A204.1 (cell line): ENCODE measurements at regions not wholly inside any gene's neighbourhood (a gene's known extent, or its start where the extent isn't known, plus 50 kb on each side); places are given as distances from the start of the nearest gene placed in this dataset.
"Not testable (repeated sequence)": the region's sequence is repeated elsewhere in the genome, so short reads cannot be mapped to it uniquely, and the experiment has no call there.

Experiments used
- FAIRE-seq: peaks from 2 replicates; lab custom pipeline; 2012; peaks lifted over from hg19 to GRCh38; lab: Jason Lieb, UNC

DNA sequence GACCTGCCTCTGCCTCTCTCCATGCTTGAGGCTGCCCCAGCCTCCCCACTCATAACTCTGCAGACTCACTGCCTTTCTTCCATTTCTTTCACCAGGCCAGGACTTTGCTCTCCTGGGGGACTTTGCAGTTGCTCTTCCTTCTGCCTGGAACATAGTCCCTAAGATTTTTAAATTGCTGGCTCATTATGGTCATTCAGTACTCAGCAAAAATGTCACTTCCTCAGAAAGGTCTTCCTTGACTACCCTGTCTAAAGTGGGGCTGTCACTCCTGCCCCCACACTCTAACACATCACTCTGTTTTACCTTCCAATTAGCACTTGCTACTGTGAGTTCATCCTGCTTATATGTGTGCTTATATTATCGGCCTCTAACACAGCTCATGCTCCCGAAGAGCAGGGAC lies 618.2 kb downstream of the UQCRFS1 start:
- FAIRE-seq: no peak

DNA sequence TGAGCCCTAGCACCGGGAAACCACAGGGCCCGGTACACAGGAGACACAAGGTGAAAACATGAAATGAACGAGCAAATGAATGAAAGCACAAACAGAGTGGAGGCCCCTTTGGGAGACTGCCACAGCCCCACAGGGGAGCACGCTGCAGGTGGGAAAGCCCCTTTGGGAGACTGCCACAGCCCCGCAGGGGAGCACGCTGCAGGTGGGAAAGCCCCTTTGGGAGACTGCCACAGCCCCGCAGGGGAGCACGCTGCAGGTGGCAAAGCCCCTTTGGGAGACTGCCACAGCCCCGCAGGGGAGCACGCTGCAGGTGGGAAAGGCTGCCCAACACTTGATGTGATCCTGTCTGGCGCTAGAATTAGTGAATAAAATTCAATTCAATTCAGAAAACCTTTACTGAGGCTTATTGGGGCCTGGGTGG lies 623.0 kb downstream of the UQCRFS1 start:
- not testable (repeated sequence) for FAIRE-seq

DNA sequence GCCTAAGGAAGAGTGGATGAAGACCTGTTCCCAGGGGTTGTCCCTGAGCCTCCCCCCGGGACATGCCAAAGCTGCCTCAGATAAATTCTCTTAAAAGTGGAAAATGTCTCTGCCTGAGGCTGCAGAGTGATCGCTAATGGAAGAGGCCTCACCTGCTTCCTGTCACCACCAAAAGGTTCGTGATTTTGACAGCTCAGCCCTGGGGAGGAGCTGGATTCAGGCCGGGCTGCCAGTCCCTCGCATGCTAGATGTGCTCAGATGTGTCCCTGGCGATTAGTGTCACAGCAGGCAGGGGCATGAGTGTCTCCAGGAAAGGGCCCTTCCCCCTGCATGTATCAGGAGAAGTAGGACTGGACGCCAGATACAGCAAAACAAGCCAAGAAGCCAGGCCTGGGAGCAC lies 626.5 kb downstream of the UQCRFS1 start:
- no peak for FAIRE-seq

DNA sequence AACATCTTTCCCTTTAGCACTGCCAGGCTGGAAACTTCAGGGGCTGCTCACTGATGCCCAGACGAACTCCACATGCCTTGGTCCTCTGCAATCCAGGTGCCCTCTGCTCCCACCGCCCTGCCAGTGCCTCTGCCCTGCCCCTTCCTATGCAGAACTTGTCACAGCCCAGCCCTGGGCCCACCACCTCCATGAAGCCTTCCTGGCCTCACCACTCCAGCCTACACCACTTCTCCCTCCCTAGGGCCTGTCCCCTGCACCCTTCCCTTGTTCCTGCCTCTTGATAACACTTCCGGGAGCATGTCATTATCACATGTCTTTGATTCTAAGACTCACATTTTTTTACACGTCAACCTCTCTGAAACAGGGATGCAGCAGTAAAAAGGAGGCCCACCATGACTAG lies 627.2 kb downstream of the UQCRFS1 start:
- FAIRE-seq: no peak

DNA sequence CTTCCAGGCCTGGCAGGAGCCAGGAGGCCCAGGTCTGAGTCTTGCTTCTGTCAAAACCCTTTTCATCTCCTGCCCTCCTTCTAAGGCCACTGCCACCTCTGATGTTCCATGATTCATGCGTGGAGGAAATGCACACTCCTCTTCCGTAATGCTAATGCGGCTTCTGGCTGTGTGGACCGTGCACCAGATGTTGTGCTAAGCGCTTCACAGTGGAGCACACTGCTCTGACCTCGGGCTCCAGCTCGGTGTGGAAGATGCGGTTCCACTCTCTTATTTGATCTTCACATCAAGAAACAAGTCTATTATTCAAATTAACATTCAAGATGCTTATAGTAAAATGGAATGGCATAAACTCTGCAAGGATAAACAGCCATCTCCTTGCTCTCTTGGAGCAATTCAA lies 629.2 kb downstream of the UQCRFS1 start:
- no peak for FAIRE-seq

DNA sequence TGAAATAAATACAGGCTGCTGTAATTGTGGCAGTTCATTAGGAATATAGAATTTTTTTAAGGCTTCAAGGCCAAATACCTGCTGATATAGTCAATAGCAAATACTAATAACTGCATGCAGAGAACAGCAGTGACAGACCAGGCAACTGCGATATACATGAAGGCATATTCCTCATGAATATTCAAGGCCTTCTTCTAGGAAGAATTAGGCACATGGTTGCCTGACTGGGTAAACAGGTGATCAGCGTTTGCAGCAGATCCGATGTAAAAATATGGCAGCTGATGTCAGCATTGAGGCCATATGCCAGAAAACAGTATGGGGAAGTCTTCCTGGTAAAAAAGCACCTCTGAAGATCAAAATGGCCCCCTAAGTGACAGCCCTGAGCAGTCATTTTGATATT lies 629.7 kb downstream of the UQCRFS1 start:
- no peak for FAIRE-seq

DNA sequence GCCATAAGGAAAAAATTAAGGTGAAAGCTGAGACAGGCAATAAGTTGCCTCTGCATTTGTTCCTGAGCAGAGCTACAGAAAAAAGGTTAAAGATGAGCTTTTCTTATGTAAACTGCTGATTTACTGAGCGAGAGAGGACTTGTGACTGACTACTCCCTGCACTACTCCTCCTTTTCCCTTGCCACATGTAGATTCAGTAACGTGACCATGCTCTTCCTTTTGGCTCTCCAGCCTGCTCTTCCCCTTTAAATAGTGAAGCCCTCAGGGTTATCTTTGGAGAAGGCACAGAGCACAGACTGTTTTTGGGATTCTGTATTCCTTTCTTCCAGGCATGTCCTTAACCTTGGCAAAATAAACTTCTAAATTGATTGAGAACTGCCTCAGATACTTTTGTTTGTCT lies 630.2 kb downstream of the UQCRFS1 start:
- FAIRE-seq: no peak

DNA sequence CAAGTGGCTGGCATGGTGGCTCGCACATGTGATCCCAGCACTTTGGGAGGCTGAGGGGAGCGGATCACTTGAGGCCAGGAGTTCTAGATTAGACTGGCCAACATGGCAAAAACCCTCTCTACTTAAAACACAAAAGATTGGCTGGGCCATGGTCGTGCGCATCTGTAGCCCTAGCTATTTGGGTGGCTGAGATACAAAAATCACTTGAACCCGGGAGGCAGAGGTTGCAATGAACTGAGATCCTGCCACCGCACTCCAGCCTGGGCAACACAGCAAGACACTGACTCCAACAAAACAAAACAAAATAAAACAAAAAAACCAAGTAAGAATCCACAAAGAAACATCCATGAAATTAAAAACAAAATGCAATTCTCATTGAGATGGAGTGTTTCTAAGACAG lies 630.6 kb downstream of the UQCRFS1 start:
- FAIRE-seq: no peak

DNA sequence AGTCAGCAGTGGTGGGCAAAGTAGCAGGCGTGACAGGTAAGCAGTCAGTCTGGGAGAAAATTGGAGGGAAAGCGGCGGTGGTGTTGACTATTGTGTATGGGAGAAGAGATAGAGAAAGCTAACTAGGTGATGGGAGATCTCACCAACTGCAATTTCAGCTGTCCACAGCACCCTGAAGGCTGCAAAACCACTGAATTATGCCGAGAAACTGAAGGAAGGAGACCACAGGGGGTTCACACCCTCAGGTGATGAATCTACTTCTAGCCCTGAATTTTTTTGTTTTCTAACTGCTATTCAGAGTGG lies 631.5 kb downstream of the UQCRFS1 start:
- no peak for FAIRE-seq

DNA sequence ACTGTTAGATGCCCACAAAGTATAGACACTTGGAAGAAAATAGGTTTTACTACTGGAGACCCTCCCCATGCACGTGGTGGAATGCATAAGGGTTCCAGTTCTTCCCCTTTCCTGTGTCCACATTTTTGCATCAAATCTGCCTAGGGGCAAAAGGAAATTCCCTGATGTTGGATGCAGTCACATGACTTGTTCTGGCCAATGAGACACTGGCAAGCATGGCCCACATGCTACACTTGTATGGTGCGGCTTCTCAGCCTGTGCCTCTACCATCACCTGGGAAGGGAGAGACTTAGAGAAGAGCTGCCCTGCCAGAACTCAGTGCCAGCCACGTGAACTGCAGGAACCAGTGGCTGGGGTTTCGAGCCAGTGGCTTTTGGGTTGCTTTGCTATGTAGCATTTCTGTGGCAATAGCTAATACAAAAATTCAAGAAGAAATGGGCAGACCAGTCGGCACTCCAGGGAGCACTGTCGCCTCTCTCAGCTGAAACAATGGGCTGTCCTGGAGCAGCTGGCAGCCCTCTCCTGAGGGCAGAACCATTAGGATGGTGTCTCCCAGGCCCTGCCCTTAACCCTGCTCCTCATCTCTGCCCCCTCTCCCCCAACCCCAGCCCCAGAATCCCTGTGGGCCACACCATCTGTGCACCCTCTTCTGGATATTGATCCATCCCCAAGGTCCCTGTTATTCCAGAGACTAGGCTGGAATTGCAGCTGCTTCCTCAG lies 634.0 kb downstream of the UQCRFS1 start:
- FAIRE-seq: no peak

DNA sequence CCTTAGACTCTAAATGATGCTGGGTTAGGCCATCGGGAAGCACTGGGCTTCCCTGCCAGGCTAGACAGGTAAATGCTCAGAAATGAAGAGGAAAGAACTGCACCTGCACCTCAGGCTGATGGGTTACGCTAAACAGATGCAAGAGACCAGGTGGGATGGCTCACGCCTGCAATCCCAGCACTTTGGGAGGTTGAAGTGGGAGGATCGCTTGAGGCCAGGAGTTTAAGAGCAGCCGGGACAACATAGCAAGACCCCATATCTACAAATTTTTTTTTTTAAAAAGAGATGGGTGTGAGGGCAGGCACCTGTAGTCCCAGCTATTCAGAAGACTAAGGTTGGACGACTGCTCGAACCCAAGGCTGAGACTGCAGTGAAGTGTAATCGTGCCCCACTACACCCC lies 634.7 kb downstream of the UQCRFS1 start:
- FAIRE-seq: no peak

DNA sequence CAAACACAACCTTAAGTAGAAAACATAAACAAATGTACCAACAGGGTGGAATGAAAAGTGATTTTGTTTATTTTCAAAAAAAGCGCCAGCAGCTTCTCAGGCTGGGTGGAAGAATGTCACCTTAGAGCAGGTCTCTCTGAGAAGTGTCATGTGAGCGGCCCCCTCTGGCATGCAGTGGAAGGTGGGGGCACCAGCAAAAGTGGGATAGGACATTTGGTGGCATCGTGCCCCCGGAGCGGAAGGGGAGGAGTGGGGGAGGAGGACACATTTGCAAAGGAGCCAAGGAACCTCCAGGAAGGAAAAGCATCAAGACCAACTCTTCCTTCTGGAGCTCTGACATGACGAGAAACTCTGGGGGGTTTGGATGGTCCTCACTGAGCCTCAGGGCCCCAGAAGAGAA lies 635.3 kb downstream of the UQCRFS1 start:
- FAIRE-seq: no peak

DNA sequence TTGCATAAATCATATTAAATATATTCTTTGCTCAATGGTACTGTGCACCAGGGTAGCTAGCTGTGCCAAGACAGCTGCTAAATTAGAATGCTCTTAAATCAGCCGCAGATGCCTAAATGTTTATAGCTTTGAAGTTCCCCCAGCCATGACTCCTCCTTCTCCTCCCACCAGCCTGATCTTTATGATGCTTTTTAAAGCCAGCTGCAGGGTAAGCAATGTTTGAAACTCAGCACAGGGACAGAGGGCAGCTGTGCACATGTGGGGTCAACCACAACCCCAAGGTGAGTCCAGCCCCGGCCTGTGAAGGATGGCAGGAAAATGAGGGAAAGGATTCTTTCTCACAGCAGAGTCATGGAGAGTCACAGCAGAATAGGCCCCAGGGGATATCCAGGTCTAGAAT lies 635.7 kb downstream of the UQCRFS1 start:
- FAIRE-seq: no peak

DNA sequence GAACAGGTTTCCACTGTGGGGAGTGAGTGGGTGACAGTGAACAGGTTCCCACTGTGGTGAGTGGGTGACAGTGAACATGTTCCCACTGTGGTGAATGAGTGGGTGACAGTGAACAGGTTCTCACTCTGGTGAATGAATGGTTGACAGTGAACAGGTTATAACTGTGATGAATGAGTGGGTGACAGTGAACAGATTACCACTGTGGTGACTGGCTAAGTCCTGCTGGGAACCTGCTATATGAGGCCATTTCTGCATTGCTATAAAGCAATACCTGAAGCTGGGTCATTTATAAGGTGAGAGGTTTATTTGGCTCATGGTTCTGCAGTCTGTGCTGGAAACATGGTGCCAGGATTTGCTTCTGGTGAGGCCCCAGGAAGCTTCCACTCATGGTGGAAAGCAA lies 637.1 kb downstream of the UQCRFS1 start:
- FAIRE-seq: no peak

DNA sequence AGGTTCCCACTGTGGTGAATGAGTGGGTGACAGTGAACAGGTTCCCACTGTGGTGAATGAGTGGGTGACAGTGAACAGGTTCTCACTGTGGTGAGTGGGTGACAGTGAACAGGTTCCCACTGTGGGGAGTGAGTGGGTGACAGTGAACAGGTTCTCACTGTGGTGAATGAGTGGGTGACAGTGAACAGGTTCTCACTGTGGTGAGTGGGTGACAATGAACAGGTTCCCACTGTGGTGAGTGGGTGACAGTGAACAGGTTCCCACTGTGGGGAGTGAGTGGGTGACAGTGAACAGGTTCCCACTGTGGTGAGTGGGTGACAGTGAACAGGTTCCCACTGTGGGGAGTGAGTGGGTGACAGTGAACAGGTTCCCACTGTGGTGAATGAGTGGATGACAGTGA lies 637.6 kb downstream of the UQCRFS1 start:
- FAIRE-seq: not testable (repeated sequence)

DNA sequence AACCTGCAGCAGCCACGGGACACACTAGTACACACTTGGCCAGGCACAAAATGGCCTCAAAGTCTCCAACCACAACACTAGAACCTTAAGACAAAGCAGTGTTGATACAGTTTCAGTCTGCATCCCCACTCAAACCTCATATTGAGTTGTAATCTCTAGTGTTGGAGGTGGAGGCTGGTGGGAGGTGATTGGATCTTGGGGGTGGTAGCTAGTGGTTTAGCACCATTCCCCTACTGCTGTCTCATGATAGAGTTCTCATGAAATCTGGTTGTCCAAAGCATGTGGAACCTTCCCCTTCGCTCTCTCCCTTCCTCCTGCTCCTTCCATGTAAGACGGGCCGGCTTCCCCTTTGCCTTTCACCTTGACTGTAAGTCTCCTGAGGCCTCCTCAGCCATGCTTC lies 638.7 kb downstream of the UQCRFS1 start:
- no peak for FAIRE-seq

DNA sequence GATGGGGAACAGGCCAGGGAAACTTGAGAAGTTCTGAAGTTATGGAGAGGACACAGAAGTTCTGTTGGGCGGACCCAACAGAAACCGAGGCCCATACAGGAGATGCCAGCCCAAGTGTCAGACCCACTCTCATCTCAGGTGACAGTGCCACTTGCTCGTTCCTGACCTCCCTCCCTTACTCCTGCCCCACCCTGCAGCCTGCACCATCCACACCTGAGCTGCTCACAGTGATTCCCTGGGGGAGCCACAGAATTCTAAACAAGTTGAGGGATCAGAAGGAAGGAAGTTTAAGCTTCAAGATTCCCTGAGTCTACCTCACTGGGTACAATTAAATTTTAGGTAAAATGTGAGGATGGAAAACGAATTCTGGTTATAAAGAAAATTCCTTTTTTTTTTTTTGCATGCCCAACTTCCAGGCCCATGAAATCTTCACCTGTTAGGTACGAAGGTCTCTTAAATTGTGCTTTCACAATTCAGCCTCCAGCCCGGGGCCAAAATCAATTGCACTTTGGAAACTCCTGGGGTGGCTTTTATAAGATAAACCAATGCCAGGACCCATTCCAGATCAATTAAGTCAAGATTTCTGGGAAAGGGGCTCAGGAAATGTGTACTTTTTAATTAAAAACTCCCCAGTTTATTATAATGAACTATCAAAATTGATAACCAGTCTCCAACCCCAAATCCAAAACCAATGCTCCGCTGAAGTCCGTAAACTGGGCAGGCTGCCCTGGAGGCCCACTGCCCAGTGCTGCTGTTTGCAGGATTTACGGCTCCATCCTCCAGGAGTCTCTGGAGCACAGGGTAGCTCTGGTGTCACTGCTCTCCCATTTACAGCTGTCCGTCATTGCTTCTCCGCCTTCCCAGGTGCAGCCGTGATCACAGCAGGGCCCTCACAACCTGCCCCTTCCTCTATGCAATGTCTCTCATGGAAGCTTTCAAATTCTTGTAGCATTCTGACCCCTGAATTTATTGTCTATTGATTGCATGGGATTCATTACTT lies 643.5 kb downstream of the UQCRFS1 start:
- FAIRE-seq: no peak

DNA sequence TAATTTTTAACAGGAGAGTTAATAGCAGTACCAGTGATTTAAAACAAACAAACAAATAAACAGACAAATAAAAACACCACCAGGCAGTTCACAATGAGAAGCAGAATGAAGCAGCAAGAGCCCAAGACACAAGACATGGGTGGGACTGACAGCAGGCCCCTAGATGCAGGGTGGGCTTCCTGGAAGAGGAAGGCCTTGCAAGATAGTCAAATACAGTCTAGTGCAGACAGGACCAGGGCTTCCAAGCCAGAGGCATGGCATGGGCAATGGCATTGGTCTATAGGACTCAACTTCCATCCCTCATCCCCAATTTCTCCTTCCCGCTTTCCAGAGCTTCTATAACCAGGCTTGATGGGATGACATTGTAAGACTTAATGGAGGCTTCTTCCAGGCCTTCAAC lies 645.1 kb downstream of the UQCRFS1 start:
- no peak for FAIRE-seq

DNA sequence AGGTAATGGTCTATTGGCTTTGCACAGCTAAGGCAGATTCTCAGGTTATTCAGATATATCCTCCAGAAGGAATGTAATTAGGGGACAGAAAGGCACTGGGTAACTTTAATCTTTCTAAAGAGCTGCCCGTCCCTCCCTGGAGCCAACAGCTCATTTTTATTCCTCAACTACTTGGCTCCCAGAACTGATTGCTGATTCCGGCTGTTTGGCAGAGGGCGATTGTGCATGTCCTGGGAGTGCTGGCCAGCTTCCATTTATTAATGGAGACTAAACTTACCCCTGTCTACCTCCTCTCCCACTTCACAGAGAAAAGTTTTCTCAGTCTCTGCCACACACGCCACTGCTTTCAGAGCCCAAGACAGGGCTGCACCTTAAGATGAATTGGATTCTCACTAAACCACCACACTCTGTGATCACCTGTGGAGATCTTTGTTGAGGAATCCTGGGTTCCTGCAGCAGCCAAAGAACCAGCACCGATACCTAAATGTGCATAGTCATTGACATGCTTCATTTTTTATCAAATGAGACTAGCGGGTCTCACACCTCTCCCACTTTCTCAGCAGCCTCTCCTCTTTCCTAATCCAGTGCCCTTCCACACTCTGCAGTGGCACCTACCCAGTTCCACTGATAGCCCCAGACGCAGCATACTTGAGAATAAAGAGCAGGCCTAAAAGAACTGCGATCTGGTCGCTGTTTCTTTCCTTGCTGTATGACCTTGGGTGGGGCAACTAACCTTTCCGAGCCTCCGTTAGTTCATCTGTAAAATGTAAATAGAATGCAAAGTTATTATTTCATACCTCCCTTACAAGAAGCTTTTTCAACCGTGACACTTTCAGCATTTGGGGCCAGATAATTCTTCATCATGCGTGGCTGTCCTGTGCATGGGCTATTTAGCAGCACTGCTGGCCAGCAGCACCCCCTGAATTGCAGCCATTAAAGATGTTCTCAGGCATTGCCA lies 648.7 kb downstream of the UQCRFS1 start:
- FAIRE-seq: no peak

DNA sequence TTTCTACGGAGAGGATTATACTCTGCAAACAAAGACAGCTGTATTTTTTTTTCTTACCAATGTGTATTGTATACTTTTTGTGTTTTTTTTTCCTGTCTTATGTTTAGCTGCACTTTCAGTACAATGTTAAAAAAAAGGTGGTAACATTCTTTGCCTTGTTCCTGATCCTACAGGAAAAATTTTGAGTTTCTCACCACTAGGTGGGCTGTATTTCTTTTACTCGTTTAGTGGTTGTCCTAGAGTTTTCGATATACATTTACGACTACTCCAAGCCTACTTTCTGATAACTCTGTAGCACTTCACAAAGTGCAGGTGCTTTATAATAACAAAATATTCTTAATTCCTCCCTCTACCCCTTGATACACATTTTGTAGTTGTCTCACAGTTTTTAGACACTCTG lies 652.2 kb downstream of the UQCRFS1 start:
- FAIRE-seq: no peak

DNA sequence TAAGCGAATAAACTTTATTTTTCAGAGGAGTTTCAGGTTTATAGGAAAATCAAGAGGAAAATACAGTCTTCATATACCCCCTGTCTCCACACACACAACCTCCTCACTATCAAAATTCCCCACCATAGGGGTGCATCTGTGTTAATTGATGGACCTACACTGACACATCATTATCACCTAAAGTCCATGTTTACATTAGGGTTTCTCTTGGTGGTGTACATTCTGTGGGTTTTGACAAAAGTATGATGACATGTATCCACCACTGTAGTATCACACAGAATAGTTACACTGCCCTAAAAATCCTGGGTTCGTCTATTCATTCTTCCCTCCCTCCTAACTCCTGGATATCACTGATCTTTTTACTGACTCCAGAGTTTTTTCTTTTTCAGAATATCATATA lies 654.2 kb downstream of the UQCRFS1 start:
- FAIRE-seq: no peak

DNA sequence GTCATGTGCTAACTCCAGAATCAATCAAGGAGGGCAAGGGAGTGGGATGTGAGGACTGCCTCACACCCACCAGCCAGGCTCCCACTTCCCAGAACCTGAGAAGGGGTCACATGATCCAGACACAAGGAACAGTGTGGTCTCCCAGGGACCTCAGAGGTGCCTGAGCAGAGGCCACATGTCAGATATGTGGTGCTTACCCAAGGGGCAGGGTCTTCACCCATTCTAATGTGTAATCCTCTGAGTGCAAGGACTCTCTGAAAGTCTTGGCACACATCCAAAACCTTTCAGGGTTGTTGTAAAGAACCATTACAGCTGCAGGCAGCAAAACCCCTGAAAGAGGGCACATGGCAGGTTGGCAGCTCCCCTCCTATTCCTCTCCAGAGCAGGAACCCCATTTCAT lies 656.6 kb downstream of the UQCRFS1 start:
- FAIRE-seq: no peak

DNA sequence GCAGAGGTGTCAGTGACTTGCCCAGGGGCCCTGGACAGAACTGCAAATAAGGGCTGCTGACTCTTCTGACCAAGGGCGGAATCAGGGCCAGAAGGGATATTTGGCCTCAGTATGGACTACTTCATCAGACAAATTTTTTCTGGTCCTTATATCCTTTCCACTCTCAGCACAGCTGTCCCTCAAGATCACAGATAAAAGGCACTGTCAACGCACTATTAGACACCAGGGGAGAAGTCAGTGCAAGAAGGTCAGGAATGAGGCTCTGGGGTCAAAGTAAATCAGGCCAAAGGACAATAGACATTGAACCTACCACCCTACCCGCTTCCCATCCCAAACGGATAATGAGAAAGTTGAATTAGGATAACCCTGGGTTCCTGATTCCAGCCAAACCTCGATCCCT lies 657.6 kb downstream of the UQCRFS1 start:
- FAIRE-seq: no peak
